T1000 (cell line): ENCODE measurements at regions not wholly inside any gene's neighbourhood (a gene's known extent, or its start where the extent isn't known, plus 50 kb on each side); places are given as distances from the start of the nearest gene placed in this dataset.

Source experiments
- DNase-seq: peaks from one replicate; lab custom pipeline; 2025; ENCODE audit warnings: mixed read lengths; lab: John Stamatoyannopoulos, UW

DNA sequence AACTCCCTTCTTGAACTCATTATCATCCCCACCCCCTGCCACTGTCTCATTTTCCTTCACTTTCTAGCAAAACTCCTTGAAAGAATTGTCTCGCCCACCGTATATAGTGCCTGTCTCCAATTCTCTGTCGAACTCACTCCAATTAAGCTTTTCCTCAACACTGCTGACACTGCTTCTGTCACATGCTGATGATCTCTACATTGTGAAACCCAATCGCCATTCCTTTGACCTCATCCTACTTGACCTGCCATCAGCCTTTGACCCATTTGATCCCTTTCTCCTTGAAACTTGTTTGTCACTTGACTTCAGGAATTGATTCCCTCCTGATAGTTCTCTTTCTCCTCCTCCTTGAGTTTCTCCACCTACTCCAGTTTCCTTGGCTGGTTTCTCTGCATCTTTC lies 54.8 kb downstream of the CCDC71L start:
- no peak for DNase-seq

DNA sequence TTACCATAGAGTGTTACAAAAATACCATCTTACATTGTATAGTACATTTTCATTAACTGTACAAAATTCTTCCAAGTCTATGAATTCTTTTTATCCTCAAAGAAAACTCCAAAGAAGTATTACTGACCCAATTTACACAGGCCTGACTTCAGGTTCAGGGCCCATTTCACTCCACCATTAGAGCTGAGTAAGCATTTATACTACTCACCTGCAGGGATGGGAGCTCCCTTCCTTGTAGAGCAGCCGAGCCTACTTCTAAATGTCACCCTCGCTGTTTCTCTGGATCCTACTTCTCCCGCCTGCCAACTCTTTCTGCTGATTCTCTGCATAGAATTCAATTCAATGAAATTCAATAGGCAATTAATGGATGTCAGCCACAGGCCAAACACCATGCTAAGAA lies 56.0 kb downstream of the CCDC71L start:
- no peak for DNase-seq

DNA sequence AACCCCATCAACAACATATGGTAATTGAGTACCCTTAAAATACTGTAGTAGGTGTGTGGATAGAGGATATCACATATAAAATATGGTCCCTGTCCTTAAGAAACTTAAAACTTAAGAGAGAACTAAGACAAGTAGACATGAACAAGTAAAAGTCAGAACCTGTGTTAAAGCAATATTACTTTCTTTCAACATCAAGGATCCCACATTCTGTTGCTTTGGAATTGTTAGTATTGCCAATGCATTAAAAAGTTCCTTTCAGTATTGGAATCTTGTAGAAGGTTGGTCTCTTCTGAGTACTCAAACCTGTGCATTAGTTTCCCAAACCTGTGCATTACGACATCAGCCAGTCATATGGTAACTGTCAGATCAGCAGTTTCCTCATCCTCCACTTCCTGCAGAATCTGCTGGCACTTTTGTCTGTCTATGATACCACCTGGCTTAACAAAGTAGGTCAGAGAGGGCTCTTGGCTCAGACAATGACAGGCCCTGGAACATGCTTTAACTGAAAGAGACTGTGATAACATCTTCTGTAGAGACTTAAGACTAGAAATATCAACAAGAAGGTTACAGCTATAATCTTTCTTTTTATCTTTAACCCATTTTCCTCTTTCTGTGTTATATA lies 56.5 kb downstream of the CCDC71L start:
- DNase-seq = no peak

DNA sequence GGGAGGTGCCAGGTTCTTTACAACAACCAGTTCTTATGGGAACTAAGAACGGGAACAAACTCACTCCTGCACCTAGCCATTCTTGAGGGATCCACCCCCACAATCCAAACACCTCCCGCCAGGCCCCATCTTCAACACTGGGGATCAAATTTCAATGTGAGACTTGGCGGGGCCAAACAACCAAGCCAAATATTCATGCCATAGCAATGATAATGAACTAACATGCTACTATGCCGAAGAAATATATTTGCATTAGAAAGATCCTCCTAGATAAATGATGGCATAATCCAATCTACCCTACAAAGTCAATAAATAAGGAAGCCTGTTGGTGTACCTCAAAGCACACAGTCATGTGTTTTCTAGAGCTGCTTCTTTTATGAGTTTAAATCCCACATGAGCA lies 57.6 kb downstream of the CCDC71L start:
- no peak for DNase-seq

DNA sequence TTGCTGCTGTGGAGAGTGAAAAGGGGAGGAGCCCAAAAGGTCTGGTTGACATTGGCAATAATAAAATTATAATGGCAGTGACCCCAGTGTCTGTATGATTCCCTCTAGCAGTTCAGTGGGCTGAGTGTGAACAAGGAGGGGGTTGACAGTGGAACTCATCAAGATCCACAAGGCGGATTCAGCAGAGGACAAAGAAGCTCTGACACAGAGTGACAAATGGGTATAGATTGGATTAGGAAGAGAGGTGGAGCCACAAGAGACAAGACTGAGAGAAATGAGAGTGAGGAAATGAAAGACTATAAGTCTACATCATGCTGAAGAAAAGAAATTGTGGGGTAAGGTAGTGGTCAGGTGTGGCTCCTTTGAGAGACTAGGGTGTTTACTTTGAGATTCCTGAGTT lies 58.9 kb downstream of the CCDC71L start:
- DNase-seq = no peak

DNA sequence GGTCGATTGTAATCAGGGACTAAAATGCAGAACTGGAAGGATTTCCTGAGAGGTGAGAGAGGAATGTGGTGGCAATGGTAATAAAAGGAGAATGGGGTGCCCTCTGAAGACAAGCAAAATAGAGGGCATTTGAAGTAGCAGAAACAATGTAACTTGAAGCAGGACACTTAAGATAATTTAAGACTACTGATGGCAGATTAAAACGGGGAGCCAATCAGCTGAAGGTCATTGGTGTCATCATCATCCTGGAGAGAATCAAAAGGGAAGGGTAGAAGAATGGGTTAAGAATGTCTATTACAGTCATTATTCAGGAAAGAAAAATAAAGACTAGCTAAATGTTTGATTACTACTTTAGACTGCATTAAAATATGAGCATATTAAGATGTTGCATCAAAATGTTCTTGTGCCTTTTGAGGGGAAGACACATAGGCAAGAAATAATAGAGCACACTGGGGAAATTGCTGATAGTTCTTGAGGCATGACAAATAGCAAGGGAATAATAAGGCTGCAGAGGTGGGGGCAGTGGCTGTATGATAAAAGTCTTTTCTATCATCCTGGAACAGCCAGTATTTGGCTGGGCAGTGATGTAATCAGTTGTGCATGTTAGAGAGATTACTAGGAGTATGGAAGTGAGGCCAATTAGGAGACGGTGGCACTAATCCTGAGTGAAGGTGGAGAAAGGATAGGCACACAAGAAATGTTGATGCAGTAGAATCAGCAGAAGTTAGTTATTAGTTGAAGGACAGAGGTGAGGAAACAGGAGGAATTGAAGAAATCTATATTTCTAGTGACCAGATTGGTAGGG lies 60.2 kb downstream of the CCDC71L start:
- DNase-seq = no peak

DNA sequence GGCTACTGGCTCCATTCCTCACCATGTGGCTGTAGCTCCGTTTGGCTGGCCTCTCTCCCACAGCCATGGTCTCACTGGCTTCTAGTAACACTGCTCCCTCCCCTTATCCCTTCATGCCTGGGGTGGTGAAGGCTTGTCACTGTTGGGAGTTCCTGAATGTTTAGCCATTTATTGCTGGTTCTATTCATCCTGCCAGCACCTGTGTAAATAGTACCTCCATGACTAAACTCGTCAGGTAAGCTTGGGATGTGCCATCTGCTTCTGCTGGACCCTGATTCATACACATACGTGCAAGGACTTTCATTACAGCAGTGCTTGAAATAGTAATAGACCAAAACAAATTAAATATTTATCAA lies 61.6 kb downstream of the CCDC71L start:
- DNase-seq = no peak

DNA sequence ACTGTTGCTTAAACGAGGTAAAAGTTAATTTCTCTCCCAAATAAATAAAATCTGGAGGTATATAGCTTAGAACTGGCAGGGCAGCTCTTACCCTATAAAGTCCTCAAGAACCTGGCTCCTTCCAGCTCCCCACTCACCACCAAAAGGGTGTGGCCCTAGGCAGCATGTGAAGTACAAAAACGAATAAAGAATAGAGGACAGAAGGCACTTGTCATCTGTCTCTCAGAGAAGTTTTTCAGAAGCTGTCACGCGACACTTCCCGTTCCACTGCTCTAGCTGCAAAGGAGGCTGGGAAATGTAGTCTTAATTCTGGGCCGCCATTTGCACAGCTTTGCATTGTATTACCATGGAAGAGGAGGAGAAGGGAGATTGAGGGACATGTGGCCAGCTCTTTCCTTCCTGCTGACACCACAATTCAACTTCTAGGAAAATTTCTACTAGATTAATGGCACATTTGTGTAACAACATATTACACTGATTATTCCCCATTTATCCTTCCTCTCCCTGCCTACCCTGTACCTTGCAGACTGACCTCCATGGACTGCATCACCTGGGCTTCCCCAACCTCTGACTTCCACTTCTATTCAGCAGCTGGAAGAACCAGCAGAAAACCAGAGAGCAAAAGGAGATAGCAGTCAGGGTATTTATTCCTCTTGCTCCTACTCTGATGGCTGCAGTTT lies 62.2 kb downstream of the CCDC71L start:
- no peak for DNase-seq

DNA sequence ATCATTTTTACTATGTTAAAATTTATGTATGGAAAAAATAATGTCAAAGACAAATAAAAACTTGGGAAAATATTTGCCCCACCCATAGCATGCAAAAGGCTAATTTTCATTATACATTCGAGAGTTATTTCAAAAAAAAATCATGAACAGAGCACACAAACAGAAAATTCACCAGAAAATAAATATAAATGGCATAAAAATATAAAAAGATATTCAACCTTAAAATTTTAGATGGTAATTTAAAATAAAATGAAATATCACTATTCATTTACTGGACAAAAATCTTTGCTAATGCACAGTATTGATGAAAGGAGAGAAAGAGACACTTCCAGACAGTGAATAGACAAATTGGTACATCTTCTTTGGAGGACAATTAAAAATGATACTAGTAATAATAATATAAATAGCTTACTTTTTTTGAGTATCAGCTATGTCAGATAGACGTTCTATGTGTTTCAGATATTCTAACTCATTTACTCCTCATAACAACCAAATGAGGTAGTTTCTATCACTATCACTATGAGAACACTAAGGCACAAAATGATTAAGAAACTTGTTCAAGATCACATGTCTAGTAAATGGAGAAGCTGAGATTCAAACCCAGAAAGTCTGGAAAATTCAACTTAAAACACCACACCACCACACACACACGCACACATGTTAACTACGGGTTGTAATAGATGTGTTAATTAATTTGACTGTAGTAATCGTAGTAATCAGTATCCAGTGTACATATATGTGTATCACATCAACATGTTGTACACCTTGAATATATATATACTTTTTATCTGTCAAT lies 63.0 kb downstream of the CCDC71L start:
- DNase-seq = no peak

DNA sequence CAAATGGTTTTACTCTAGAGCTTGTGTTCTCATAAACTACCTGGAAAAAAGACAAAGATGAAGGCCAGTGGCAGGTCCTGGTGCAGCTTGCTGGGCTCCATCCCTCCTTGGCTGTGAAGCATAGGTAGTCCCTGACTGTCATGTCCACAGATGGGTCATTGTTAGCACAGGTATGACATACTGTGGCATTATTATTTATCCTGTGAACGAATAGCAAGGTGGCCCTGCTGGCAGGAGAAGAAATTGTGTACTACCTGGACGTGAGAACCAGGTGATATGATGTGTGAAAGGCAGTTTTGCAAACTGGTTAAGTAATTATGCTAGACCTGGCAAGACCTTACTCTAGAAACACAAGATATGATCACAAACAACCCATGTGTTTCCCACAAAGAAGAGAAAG lies 63.9 kb downstream of the CCDC71L start:
- no peak for DNase-seq

DNA sequence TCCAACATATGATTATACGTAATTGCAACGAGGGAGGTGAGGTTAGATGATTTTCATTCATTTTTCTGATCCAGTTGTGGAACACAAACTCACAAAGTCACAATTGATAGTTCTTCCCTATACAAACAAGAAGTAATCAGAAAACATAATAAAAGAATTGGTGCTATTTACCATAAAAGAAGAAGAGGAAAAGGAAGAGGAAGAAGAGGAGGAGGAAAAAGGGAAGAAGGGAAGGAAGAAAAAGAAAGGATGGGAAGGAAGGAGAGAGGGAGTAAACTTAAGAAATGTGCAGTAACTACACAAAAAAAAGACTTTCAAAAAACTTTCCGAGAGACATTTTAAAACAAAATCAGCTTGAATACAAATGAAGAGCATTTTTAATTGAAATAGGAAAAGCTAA lies 65.0 kb downstream of the CCDC71L start:
- no peak for DNase-seq

DNA sequence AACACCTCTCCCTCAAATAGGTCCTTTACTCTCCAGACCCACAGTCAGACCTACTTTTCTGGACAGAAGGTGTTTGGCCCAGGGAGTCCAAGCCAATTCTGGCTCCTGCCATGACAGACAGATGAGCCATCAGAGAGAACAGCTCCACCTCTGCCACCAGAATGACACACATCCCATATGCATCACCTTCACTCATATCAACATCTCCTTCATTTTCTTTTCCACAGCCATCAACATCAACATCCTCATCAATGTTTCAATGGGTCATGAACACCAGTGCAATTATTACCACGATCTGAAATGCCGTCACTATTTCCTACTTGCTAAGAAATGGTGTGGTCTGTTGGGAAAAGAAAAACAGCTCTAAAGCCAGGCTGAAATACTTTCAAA lies 67.9 kb downstream of the CCDC71L start:
- no peak for DNase-seq

DNA sequence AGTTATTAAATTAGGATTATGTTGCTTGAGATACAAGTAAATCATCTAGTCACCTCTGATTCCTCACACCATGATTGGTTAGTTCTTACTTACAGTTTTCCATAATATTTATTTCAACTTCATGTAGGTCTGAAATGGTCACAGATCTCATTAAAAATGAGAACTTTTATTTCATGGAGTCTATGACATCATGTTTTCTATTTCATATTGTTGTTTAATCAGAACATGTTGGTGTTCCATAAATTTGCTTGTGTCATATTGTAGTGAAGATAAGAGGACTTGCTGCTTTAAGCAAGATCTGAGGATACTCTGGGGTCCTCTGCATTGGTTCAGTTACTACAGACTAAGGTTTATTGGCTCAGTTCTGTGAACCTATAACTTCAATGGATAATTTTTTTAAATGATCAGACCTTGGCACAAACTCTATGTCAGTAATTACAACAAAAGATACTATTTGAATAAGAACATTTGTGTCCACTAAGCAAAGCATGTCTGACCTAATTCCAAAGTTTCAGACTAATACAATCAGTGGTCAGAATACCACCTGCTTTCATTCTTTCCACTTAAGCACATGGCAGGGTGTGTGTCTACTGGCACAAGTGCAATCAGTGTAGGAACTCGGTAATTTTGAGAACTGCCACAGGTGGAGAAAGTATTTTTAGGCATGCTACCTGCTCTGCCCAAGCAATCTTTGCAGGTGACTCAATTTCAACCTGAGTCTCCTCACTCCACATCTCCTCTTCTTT lies 68.5 kb downstream of the CCDC71L start:
- DNase-seq = no peak

DNA sequence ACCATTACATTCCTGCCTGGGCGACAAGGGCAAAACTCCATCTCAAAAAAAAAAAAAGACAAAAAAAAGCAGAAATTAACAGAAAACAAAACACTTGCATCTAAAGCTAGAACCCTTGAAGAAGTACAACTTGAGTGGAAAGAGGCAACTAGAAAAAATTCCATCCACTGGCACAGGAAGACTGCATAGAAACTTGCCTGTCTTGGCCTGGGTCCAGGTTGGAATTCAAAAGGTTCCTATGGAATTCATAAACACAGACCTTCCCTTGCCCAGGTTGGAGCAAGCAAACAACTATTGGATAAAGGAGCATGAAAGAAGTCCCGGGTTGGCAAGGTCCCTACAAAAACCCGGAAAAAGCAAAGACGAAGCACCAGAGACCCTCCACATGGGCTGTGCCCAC lies 69.8 kb downstream of the CCDC71L start:
- no peak for DNase-seq

DNA sequence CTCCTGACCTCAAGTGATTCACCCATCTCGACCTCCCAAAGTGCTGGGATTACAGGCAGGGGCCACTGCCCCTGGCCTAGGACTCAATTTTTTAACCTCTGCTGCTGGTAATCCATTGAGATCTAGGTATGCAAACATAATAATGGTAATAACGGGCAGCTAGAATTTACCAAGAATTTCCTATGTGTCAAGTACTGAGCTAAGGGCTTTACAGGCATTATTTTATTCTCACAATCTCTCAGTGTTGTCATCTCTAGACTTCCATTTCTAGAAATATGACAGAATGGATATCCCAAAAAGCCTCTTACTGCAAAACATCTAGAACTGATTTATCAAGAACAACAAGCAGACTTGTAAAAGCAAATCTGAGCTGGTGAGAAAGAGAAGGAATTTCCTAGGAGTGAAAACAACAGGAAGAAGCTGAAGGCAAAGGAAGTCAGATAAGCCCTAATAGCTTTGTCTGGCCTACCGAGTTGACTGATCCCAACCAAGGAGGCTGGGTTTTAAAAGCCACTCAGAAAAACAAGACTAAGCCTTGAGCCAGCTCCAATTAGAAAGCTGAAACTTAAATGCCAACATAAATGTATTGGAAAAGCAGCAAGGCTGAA lies 70.6 kb downstream of the CCDC71L start:
- DNase-seq = no peak

DNA sequence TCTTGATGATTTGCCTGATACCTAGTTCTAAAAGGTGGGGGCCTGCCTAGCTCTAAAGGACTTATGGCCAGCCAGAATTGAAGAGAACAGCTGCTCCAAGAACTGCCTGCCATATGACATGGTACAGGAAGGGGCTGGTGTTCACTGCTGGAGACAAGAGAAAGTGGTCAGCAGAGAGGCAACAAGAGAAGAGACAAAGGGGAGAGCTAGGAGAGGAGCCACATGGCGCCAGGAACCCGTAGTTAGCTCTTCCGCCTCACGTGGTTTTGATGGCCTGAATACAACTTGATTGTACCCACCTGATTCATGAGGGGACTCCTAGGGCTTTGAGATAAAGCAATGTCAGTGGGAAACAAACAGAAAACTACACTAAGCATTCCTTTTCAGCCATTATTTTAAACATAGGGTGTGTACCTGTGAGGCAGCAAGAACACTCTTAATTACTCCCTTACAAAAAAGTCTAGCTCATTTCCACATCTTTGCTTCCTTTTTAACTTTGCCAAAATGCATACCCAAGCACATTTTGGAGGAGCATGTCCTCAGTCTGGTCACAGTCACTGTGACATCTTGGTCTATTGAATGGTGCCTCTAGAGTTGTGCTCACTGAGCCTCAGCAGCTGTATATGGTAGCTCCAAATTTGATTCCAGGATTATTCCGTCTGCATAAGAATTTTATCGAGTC lies 71.6 kb downstream of the CCDC71L start:
- no peak for DNase-seq

DNA sequence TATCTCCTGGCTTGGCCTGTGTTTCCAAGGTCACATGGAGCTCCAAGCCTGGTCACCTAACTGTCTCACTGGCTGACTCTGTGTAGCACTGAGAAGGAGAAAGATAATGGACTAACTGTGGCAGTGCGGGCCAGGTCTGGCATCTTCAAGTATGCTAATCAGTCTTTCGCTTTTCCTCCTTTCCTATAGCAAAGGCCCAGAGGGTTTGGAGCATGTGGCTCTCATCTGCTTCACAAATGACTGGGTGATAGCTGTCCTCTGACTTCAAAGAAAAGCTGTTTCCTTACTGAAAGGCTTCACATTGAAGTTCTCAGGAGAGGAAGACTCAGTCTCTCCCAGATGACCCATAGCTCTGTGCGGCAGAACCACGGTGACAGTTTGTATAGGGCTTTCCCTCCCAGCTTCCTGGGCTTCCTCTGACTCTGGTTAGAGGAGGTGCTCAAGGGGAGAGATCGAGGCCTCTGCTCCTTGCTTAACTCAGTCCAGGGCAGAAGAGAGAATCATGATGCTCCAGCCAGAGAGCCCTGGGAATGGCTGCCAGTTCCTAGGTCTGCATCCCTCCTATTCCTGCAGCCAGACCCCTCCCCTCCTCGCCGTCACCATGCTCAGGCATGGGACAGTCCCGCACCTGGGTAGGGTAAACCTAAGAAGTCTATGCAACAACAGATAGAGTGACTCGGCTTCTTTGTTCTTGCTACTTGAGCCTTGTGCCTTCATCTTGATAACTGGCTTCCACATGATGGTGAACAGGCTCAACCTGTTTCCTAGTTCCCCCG lies 72.3 kb downstream of the CCDC71L start:
- no peak for DNase-seq

DNA sequence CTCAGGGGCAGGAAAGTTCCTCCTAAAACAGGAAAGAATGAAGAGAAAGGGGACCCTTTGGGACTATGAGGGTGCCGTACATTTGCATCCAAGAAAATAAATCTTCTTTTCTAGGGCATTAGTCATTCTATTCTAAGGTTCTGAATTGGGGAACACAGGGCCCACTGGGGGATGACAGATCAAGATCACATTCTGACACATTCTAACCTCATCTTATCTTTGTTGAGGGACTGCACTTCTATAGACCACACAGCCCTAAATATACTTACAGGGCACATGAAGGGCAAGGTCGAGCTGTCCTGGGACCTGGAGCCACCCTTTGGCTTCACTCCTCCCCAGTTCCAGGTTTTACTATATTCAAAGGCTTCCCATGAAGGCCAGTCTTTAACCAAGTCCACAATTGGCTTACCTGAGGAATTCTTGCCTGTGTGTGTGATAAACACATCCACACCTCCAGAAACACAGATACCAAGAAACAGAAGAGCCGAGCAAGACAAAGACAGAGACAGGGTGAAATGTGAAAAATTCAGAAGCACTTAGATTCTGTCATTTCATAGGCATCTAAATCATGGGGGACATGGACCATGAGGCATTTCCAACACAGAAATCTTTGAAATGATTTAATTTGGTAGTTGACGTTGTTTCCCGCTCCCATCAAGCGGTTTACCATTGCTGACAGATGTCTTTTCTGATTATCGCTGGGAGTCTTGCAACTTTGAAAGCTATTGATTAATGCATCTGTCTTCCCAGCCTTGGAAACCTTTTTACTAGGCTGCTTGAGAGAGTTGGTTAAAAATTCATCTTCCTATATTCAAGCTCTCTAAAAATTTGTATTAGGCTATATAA lies 75.8 kb downstream of the CCDC71L start:
- no peak for DNase-seq
